Endometrial microvascular endothelial cells (primary cell): ENCODE measurements at regions not wholly inside any gene's neighbourhood (a gene's known extent, or its start where the extent isn't known, plus 50 kb on each side); places are given as distances from the start of the nearest gene placed in this dataset.

Experiments
- in situ Hi-C: cut with HindIII; loops from 2 replicates; pipeline ENCODE4 v1.10.0; 2017; ENCODE audit warnings: low sequenced_read_pairs, low pct_unique_long_range_greater_than_20kb; ENCODE audit errors: inconsistent ontology term

- in situ Hi-C loops: no loop called here
Measured at GRCh38 chr17:71157297-71157696, 963.5 kb upstream of the SOX9 start.

- in situ Hi-C loops: no loop called here
Measured at GRCh38 chr17:71158437-71158836, 962.4 kb upstream of the SOX9 start.

- in situ Hi-C loops: no loop called here
Measured at GRCh38 chr17:71163121-71163812, 957.6 kb upstream of the SOX9 start.

DNA sequence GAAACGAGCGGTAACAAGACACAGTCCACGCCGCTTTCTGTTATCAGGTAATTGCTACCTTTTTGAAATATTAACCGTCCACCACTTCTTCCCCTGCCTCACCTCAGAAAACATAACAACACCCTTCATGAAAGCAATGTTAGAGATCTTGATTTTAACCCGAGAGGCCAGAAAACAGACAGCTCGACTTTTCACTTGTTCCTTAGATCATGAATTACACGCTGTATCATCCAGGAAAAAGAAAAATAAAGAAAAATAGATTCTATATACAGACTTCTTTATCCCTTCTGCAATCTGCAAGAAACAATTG lies 957.1 kb upstream of the SOX9 start:
- in situ Hi-C loops: no loop called here

DNA sequence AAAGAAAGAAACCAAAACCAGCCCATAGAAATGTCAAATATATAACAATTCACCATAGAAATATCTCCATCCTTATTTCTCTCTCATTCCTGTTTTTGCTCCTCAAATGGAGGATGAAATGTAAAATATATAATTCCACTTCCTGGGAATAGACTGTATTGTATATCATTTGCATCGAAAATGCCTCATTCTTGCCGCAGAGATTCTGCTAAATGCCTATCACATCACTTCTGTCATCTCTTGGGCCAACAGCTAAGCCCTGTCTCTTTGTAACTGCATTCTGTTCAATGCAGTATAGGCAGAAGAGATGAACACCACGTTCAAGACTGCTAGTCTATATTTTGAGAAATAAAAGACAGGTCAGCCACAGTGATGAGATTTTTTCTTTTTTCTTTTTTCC lies 956.3 kb upstream of the SOX9 start:
- in situ Hi-C loops: no loop called here

- in situ Hi-C loops: no loop called here
Measured at GRCh38 chr17:71166311-71166710, 954.5 kb upstream of the SOX9 start.

DNA sequence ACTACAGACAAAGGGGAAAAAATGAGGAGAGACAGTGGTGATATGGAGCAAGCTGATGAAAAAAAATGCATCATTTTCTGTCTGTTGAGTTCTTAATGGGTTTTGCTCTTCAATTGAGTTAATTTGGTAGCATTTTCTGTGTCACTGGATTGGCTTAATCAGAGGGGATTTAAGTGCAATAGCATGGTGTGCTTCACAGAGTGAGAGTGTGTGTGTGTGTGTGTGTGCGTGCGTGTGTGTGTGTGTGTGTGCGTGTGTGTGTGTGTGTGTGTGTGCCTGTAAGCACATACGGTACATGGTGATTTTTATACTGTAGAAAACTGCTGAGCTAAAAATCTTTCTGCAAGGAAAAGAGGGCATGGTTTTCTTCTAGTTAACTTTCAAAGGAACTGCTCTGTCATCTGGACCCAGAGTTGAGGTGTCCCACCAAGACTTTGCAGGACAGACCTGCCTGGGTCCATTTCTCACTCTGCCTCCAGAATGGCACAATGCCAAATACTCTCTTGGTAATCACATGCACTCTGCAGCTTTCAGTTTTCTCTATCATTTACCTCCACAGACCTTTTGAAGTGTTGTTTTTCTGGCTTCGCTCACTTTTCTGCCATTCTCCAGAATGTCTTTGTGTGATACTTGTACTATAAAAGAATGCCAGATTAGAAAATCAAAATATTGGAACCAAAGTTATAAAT lies 952.6 kb upstream of the SOX9 start:
- in situ Hi-C loops: no loop called here

- in situ Hi-C loops: no loop called here
Measured at GRCh38 chr17:71170070-71170469, 950.8 kb upstream of the SOX9 start.

GRCh38 chr17:71171270-71171669 lies 949.5 kb upstream of the SOX9 start:
- in situ Hi-C loops: no loop called here

- in situ Hi-C loops: no loop called here
Measured at GRCh38 chr17:71173991-71174390, 946.8 kb upstream of the SOX9 start.

DNA sequence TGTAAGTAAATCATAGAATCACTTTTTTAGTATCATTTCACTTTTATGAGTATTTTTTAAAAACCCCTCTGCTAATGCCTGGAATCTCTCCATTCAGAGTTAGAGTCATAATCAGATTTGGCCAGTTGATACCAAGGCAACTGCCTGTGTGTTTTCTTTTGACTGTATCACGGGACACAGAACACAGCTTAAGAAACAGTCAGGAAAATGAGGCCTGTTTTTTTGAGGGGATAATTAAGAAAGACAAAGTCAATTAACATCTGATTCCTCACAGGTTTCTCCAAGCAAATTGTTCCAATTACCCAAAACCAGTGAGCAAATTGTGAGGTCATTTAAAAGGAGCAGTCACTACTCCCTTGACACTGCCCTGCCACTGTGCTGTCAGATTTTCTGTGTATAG lies 944.5 kb upstream of the SOX9 start:
- in situ Hi-C loops: no loop called here

- in situ Hi-C loops: no loop called here
Measured at GRCh38 chr17:71176928-71177443, 943.8 kb upstream of the SOX9 start.

DNA sequence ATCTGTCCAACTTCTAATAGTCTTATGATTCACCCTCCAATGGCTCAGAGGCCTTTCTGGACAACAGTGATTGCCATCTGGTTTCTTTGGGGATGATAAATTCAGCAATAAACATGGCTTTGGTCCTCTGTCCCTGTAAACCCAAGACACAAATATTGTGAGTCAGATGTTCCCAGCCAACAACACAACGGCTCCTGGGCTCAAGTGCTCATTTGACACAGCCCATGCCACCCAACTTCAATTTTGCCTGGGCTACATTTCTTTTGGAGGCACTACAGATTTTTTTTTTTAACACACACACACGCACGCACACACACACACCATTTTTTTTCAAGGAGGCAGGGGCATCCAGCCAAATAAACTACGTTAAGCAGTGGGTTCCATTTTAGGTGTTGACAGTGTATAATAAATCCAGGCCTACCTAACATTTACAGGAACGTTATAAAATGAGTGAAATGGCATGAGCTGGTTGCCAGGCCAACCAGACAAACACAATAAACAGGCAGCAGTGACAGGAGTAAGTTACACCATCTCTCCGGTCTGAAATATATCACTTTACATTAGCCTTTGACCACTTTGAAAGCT lies 939.9 kb upstream of the SOX9 start:
- in situ Hi-C loops: no loop called here

GRCh38 chr17:71183066-71183660 lies 937.7 kb upstream of the SOX9 start:
- in situ Hi-C loops: no loop called here

DNA sequence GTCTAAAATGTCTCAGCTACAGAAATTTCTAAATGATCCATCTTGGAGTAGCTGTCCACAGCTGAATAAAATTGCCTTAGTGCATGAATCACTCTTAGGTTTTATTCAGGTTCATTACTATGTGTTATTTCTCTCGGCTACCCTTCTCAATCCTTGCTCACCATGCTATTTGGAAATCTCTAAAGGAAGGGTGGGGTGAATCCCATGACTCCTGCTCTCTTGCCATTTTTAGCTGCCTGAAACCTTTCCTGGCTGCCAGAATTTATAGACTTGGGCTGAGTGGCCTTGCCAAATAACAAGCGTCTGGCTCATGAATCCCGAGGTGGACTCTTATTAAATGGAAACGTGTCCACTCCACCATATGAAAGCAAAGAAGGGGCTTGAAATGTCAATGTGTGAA lies 936.1 kb upstream of the SOX9 start:
- in situ Hi-C loops: no loop called here

- in situ Hi-C loops: no loop called here
Measured at GRCh38 chr17:71187145-71187878, 933.5 kb upstream of the SOX9 start.

DNA sequence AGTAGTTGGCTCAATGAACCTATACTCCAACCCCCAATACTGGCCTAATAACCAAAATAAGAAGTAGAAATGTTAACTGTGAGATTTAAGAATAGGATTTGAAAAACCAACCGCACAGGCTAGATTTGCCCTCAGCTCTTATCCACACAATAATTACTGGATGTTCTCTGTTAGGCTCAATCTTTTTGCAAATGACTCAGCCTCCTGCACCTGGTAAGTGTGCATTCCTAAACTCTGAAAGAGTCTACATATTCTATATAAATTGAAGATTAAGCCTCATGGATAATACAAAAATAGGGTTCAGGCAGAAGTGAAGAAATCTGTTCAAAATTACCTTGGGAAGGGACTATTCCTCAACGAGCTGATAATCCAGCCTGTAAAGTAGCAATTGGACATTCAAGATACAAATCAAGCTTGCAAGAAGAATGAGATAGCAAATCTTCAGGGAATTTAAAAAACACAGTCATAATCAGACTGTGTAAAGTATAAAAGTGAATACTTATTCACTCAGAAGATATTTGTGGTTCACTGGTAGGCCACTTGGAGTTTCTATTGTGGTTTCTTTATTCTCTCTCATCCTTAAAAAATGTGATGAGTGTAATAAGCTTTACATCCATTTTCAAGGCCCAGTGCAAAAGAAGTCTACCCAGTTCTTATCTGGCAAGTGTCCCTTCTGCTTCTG lies 931.9 kb upstream of the SOX9 start:
- in situ Hi-C loops: no loop called here

DNA sequence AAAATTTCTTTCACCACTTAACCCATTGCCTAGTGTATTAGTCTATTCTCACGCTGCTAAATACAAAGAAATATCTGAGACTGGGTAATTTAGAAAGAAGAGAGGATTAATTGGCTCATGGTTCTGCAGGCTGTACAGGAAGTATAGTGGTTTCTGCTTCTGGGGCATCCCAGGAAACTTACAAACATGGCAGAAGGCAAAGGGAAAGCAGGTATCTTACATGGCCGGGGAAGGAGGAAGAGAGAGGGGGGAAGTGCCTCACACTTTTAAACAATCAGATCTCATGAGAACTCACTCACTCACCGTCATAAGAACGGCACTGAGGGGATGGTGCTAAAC lies 931.4 kb upstream of the SOX9 start:
- in situ Hi-C loops: no loop called here

DNA sequence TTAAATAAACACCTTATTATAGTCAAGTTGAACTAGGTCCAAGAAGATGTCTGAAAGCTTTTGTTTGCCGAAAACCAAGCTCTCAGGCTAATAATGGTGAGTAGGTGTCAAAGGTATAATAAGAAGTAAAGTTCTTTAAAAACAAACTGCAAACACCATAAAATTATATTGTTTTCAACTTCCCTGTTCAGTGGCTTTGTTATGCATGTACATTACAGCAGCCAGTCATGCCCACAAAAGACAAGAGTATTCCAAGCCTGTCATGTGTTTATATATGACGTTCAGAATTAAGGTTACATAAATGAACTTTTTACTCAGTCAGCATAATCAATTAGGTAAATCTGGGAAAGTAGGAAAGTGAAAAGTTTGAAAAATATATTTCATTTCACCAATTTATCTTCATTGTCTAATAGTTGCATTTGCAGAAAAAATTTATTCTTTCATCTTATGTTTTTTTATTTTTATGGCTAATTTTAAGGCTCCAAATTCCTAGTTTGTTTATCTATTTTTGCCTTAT lies 928.7 kb upstream of the SOX9 start:
- in situ Hi-C loops: no loop called here
